BLaER1 treated with 17β-estradiol and CSF1 and Interleukin-3, amounts not matched to agents 10 nM and 100 nM (cell line): ENCODE measurements at regions not wholly inside any gene's neighbourhood (a gene's known extent, or its start where the extent isn't known, plus 50 kb on each side); places are given as distances from the start of the nearest gene placed in this dataset.

ENCODE experiments used
- H3K27ac ChIP-seq, 11 experiments: shearing (Covaris generic); formaldehyde crosslinking; 2 replicates each; pipeline ENCODE4 v1.8.1; 2022
- H3K27me3 ChIP-seq, 11 experiments: shearing (Covaris generic); formaldehyde crosslinking; 2 replicates each; pipeline ENCODE4 v1.8.1; 2022
- H3K36me3 ChIP-seq, 11 experiments: shearing (Covaris generic); formaldehyde crosslinking; 2 replicates each; pipeline ENCODE4 v1.8.1; 2022
- H3K4me1 ChIP-seq, 10 experiments: shearing (Covaris generic); formaldehyde crosslinking; 2 replicates each; pipeline ENCODE4 v1.8.1; 2022
- H3K4me2 ChIP-seq, 11 experiments: shearing (Covaris generic); formaldehyde crosslinking; 2 replicates each; pipeline ENCODE4 v1.8.1; 2022
- H3K4me3 ChIP-seq, 10 experiments: shearing (Covaris generic); formaldehyde crosslinking; 2 replicates each; pipeline ENCODE4 v1.8.1; 2022
- H3K9ac ChIP-seq, 11 experiments: shearing (Covaris generic); formaldehyde crosslinking; 2 replicates each; pipeline ENCODE4 v1.8.1; 2022
- H3K9me3 ChIP-seq, 11 experiments: shearing (Covaris generic); formaldehyde crosslinking; replicated peaks in 1 of 11; 2 replicates each; pipeline ENCODE4 v1.8.1; 2022
- H4K20me1 ChIP-seq, 11 experiments: shearing (Covaris generic); formaldehyde crosslinking; 2 replicates each; pipeline ENCODE4 v1.8.1; 2022
- Cebpa-rat ChIP-seq, 11 experiments: shearing (Covaris generic); IDR thresholded peaks; 2 replicates each; pipeline ENCODE4 v1.8.1; 2022

DNA sequence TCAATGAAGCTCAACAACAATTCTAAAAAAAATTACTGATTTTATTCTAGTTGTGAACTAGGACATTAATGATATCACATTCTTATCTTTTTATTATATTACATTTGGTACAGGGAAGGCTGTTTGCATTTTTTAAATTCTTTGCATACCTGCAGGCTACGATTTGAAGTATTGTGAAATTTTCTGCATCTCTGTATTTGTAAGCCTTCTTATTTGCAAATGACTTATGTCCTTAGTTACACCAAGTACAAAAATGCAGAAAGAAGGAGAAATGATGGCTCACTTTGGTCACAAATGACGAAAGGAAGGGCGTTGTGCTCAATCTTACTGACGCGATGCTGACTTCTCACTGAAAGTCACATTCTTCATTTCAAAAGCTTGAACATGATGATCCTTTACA lies 227.5 kb upstream of the SOX11 start:
- no peak overlapping the region for H3K4me3 ChIP-seq
- TF ChIP-seq Cebpa-rat (IDR thresholded peaks at IDR 0.05) = no peak
- H3K9me3 ChIP-seq = no peaks in the 10 kb centered on the region
- H3K4me2 ChIP-seq = no peak overlapping the region
- no peaks in the 10 kb centered on the region for H4K20me1 ChIP-seq
- no peaks in the 10 kb centered on the region for H3K27me3 ChIP-seq
- no peaks in the 10 kb centered on the region for H3K4me1 ChIP-seq
- no peaks in the 10 kb centered on the region for H3K36me3 ChIP-seq
- H3K9ac ChIP-seq = no peak overlapping the region
- no peak overlapping the region for H3K27ac ChIP-seq

DNA sequence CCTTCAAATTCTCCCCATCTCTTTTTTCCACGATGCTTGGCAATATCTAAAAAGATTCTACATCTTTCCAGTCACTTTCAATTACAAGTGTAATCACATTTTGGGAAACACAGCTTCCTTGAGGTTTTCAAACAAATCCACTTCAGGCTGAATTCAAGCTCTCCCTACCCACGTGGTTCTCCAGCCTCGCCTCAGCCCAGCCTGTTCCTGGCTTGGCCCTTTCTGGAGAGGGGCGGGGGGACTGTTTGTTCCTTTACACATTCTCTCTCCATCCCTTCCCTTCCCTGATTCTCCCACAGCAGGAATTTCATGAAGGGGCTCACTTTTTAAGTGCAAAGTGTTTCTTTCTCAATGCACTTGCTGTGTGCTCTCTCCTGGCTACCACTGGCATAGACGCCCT lies 226.3 kb upstream of the SOX11 start:
- no peak overlapping the region for H3K4me3 ChIP-seq
- H3K27me3 ChIP-seq = no peaks in the 10 kb centered on the region
- H3K4me2 ChIP-seq = no peak overlapping the region
- TF ChIP-seq Cebpa-rat (IDR thresholded peaks at IDR 0.05) = no peak
- H3K27ac ChIP-seq = no peak overlapping the region
- no peaks in the 10 kb centered on the region for H4K20me1 ChIP-seq
- no peaks in the 10 kb centered on the region for H3K9me3 ChIP-seq
- no peaks in the 10 kb centered on the region for H3K36me3 ChIP-seq
- no peak overlapping the region for H3K9ac ChIP-seq
- H3K4me1 ChIP-seq = no peaks in the 10 kb centered on the region

DNA sequence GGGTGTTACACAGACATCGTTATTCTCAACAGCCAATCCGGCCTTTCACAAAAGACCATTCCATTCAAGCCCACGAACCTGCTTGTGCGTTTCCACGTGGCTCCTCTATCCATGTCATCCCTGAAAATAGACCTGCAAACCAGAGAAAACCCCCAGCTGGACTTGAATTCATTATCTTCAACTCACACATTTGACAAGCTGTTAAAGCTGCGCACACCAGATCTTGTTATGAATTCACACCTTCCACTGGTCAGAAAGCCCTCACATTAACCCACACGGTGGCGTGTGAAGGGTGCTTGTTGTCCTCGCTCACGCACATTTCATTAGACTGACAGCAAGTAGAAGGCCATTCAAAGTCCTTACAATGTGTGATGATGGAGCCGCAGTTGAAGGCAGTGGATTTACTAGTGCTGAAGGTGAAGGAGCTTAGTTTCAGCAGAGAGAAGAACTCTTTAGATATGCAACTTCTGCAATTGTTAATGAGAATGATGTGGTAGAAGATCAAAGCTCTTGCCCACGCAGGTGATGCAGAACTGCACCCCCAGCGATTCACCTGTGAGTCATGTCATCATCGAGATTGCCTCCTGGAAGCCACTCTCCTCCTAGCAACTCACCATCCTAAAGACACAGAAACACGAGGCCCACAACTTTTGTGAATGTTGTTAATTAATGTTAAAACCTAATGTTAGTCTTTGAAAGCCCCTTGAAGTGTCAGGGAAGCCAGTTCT lies 224.8 kb upstream of the SOX11 start:
- Histone ChIP-seq H3K27me3 (no peaks in the 10 kb centered on the region), H3K9me3 (no peaks in the 10 kb centered on the region), H3K4me2 (no peak overlapping the region), H3K4me3 (no peak overlapping the region), H4K20me1 (no peaks in the 10 kb centered on the region), H3K4me1 (no peaks in the 10 kb centered on the region), H3K36me3 (no peaks in the 10 kb centered on the region), H3K9ac (no peak overlapping the region), H3K27ac (no peak overlapping the region)
- no peak for TF ChIP-seq Cebpa-rat (IDR thresholded peaks at IDR 0.05)

DNA sequence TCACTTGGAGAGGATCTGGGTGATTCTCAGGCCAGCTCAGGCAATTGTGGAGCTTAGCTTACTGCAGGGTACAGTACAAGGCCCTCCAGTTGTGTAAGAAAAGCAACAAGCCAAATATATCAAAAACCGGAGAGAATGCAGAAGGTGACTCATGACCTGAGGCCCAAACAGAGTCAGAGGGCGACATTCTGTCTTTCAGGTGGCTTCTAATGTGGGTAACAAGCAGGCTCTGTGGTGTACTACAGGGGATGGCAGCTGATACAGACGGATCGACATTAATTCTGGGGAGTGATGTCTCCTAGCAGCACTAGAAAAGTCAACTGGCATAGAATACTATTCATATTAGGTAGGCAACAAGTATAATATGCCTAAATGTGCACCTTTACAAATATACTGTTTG lies 219.5 kb upstream of the SOX11 start:
- no peak for TF ChIP-seq Cebpa-rat (IDR thresholded peaks at IDR 0.05)

DNA sequence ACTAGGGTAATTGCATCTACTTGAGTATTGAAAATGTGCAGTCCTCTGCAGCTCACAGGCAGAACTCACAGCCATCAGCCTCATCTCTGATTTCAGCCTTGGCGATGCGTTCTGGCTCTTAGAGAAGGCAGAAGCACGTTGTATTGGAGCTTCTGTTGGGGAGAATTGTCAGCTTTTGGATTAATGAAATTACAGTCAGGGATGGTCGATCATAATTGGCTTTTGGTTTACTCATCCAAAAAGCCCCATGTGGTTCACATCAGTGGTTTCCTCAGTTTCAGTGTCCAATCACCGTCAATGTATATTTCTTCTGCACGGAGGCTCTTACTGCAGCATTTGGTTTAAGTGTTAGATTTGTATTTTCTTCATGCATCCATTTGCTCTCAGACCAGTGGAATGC lies 218.5 kb upstream of the SOX11 start:
- no peak for TF ChIP-seq Cebpa-rat (IDR thresholded peaks at IDR 0.05)
- H3K36me3 ChIP-seq = no peaks in the 10 kb centered on the region

More for the DNA sequence above, 219.5 kb upstream of the SOX11 start:
- Histone ChIP-seq H3K27me3 (no peaks in the 10 kb centered on the region), H3K9ac (no peak overlapping the region), H3K27ac (no peak overlapping the region), H3K9me3 (no peaks in the 10 kb centered on the region), H3K4me1 (no peaks in the 10 kb centered on the region), H3K4me2 (no peak overlapping the region), H3K4me3 (no peak overlapping the region), H4K20me1 (no peaks in the 10 kb centered on the region), H3K36me3 (no peaks in the 10 kb centered on the region)

DNA sequence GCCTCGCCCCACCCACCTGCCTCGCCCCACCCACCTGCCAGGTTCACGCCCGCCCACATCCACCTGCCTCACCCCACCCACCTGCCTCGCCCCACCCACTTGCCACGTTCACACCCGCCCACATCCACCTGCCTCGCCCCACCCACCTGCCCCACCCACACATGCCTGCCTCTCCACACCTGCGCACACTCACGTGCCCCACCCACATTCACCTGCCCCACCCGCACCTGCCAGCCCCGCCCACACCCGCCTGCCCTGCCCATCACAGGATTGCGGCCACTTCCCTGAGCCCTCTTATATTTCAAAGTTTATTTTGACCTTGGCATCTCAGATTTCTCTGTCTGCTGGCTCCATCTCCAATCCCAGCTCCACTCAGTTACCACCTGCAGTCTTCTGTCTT lies 217.5 kb upstream of the SOX11 start:
- Histone ChIP-seq H3K4me2 (no peak overlapping the region), H3K9me3 (no peaks in the 10 kb centered on the region), H3K27ac (no peak overlapping the region), H3K4me1 (peaks cover 4 to 7% (median 6%) of the 10 kb centered on the region in 10 experiments; a peak in 16 of 20 replicates), H3K4me3 (no peak overlapping the region), H4K20me1 (no peaks in the 10 kb centered on the region), H3K9ac (no peak overlapping the region), H3K36me3 (no peaks in the 10 kb centered on the region), H3K27me3 (no peaks in the 10 kb centered on the region)
- no peak for TF ChIP-seq Cebpa-rat (IDR thresholded peaks at IDR 0.05)

More for the DNA sequence above, 218.5 kb upstream of the SOX11 start:
- Histone ChIP-seq H3K9ac (no peak overlapping the region), H3K4me3 (no peak overlapping the region), H3K4me2 (no peak overlapping the region), H3K27ac (no peak overlapping the region), H3K9me3 (no peaks in the 10 kb centered on the region), H3K27me3 (no peaks in the 10 kb centered on the region), H4K20me1 (no peaks in the 10 kb centered on the region), H3K4me1 (no peaks in the 10 kb centered on the region)

DNA sequence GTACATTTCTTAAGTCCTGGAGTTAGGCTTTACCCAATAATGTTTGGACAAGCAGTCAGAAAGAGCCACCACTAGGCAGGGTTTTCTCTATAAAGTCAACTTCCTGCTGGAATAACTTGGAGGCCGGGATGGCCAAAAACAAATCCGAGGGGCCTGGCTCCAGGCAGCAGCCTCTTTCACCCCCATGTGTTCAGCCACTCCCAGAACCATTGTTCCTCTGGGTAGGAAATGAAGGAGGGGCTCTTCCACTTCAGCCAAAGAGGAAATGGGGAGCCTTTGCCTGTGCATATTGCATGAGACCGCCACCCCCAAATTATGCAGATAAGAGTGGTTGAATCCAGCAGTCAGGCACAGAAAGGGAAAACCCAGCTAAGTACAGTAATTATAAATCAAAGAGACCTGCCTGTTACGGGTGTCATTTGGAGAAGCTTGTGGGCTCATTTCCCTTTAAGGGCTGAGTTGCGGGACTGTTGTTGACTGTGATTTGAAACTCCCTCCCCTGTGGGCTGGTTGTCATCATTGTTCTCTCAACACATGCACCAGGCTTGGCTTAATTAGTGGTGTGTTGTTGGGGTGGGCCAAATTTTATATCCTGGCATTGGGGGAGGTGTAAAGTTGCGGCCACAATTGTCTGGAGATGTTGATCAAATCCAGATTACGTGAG lies 212.8 kb upstream of the SOX11 start:
- H3K9me3 ChIP-seq = no peaks in the 10 kb centered on the region
- no peaks in the 10 kb centered on the region for H3K36me3 ChIP-seq
- H3K4me2 ChIP-seq = peak overlapping the region; percentile 16 to 69 (median 49); a peak in 21 of 22 replicates
- TF ChIP-seq Cebpa-rat (IDR thresholded peaks at IDR 0.05) = no peak
- H3K9ac ChIP-seq = 0 out of 22 replicates have a peak overlapping the region, but pooled peaks of 1 of the 11 experiments have one; percentile 16
- no peaks in the 10 kb centered on the region for H4K20me1 ChIP-seq
- H3K4me3 ChIP-seq = no peak overlapping the region
- H3K27me3 ChIP-seq = no peaks in the 10 kb centered on the region
- no peak overlapping the region for H3K27ac ChIP-seq
- H3K4me1 ChIP-seq = peaks cover 20 to 39% (median 31%) of the 10 kb centered on the region in 10 experiments

DNA sequence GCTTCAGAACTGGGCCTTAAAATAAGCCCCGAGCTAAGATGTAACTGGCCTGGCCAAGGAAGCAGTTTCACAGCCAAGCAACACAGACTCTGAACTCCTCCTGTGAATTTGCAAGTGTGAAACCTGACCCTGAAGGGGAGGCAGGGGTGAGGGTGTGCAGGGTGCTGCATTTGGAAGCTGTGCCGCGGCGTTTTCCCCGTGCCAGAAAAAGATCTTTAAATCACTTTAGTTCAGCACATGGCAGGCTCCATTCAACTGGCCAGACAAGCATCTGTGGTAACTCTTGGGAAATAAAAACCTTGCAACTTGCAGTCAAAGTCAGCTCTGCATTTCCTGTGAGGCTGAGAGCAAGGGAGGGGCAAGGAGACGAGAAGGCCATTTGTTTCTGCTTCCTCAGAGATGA lies 209.3 kb upstream of the SOX11 start:
- H3K27ac ChIP-seq = peak overlapping the region in 9 of 11 experiments; percentile 57 to 79 (median 67); a peak in 18 of 22 replicates
- H3K27me3 ChIP-seq = no peaks in the 10 kb centered on the region
- no peaks in the 10 kb centered on the region for H3K9me3 ChIP-seq
- peak overlapping the region; percentile 52 to 79 (median 68) for H3K4me2 ChIP-seq
- TF ChIP-seq Cebpa-rat (IDR thresholded peaks at IDR 0.05) = peak in 7 of 11 experiments; percentile 8 to 77 (median 49); a peak in 8 of 22 replicates
- H3K4me3 ChIP-seq = no peak overlapping the region
- H4K20me1 ChIP-seq = no peaks in the 10 kb centered on the region
- H3K36me3 ChIP-seq = no peaks in the 10 kb centered on the region
- peak overlapping the region in 9 of 11 experiments; percentile 21 to 67 (median 55); a peak in 14 of 22 replicates for H3K9ac ChIP-seq
- H3K4me1 ChIP-seq = peaks cover 20 to 39% (median 31%) of the 10 kb centered on the region in 10 experiments

DNA sequence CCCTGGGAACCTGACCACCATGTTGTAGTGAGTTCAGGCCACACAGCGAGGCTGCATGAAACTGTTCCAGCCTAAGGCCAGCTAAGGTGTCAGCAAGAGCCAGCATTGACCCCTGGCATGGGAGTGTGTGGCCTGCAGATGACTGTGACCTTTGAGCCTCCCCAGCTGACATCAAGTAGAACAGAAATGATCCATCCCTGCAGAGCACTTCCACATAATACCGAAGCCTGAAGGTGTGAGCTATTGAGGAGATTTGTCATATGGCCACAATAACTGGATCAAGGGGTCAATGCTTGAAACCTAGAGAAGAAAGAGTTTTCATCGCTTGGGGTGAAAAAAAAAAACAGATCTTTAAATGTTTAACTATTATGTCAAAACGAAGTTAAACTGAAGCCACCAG lies 207.3 kb upstream of the SOX11 start:
- H4K20me1 ChIP-seq = no peaks in the 10 kb centered on the region
- TF ChIP-seq Cebpa-rat (IDR thresholded peaks at IDR 0.05) = no peak
- no peak overlapping the region for H3K9ac ChIP-seq
- no peak overlapping the region for H3K4me2 ChIP-seq
- no peak overlapping the region for H3K27ac ChIP-seq
- H3K36me3 ChIP-seq = no peaks in the 10 kb centered on the region
- no peaks in the 10 kb centered on the region for H3K9me3 ChIP-seq
- H3K4me1 ChIP-seq = peaks cover 14 to 31% (median 24%) of the 10 kb centered on the region in 10 experiments
- no peak overlapping the region for H3K4me3 ChIP-seq
- H3K27me3 ChIP-seq = no peaks in the 10 kb centered on the region

DNA sequence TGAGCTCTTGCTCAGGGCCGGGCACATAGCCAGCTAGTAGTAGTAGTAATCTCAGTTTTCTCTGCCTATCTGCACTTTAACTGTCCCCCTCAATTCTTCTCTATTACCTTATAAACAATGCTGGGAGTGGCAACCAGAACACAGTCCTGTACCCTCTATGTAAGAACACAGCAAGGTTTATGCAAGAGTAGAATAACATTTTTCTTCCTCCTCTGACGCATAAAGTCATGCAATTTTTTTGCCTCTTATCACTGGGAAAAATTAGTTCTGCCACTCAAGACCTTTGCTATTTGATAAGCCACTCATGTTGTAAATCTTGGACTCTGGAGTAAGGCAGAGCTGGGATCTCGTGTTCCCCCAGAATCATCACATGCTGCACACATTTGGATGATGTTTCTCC lies 200.7 kb upstream of the SOX11 start:
- no peak for TF ChIP-seq Cebpa-rat (IDR thresholded peaks at IDR 0.05)
- Histone ChIP-seq H3K9me3 (no peaks in the 10 kb centered on the region), H3K36me3 (no peaks in the 10 kb centered on the region), H3K27me3 (no peaks in the 10 kb centered on the region), H3K4me3 (no peak overlapping the region), H4K20me1 (no peaks in the 10 kb centered on the region), H3K27ac (no peak overlapping the region), H3K9ac (no peak overlapping the region), H3K4me1 (no peaks in the 10 kb centered on the region), H3K4me2 (no peak overlapping the region)
